ENCODE measurements at regions not wholly inside any gene's neighbourhood (a gene's known extent, or its start where the extent isn't known, plus 50 kb on each side); places are given as distances from the start of the nearest gene placed in this dataset.
"Not testable (repeated sequence)": the region's sequence is repeated elsewhere in the genome, so short reads cannot be mapped to it uniquely, and the experiment has no call there.

DNA sequence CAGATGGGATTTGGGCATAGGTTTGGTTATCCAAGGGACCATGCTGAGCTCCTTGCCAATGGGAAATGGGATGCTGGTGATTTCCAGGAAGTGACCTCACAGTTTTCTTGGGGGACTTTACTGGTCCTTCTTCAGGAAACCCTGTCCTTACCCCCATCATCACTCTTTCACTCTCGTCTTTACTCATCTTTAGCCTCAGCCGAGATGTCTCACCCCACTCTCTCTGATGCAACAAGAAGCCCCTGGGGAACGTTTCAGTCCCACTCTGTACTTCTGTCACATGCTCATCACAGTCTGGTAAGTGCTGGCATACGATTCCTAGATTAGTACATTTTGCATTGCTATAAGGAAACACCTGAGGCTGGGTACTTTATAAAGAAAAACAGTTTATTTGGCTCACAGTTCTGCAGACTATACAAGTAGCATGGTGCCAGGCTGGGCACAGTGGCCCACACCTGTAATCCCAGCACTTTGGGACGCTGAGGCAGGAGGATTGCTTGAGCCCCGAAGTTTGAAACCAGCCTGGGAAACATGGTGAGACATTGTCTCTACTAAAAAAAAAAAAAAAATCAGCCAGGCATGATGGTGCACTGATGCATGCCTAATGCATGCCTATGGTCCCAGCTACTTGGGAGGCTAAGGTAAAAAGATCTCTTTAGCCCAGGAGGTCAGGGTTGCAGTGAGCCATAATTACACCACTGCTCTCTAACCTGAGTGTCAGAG, 63.5 kb upstream of the VKORC1L1 start:
- DNase-seq, result no peak

DNA sequence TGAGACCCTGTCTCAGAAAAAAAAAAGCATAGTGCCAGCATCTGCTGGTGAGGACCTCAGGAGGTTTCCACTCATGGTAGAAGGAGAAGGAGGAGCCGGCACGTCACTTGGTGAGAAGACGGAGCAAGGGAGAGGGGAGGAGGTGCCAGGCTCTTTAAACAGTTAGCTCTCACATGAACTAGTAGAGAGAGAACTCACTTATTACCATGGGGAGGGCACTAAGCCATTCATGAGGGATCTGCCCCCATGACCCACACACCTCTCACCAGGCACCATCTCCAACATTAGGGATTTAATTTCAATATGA, 62.9 kb upstream of the VKORC1L1 start:
- no peak for DNase-seq

DNA sequence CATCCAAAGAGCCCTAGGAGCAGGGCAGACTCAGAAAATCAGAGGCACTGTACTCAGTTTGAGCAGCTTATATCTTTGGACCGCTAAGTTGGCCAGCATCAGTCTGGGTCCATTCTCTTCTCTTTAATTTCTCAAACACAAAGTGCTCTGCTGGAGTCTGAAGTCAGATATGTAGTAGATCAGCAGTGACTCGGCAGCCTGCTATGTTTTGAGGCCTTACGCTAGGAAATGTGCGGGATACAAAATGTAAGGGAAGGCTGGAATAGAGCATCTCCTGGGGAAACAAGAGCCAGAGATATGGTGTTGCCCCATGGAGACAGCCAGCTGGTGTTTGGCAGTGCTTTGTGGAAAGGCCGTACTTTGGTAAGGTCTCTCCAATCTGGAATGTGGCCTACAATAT, 60.6 kb upstream of the VKORC1L1 start:
- no peak for DNase-seq

GRCh38 chr7:65814556-65815167, 58.2 kb upstream of the VKORC1L1 start:
- not testable (repeated sequence) for DNase-seq

GRCh38 chr7:65820287-65820950, 52.5 kb upstream of the VKORC1L1 start:
- DNase-seq, result no peak
